COLO668 (cell line): ENCODE measurements at regions not wholly inside any gene's neighbourhood (a gene's known extent, or its start where the extent isn't known, plus 50 kb on each side); places are given as distances from the start of the nearest gene placed in this dataset.
"Not testable (repeated sequence)": the region's sequence is repeated elsewhere in the genome, so short reads cannot be mapped to it uniquely, and the experiment has no call there.

Experiments used
- DNase-seq: peaks from one replicate; lab custom pipeline; 2025; ENCODE audit not compliant: unreplicated experiment; lab: John Stamatoyannopoulos, UW

- no peak for DNase-seq
Measured at GRCh38 chr3:106338582-106339214, 469.9 kb upstream of the CBLB start.

DNA sequence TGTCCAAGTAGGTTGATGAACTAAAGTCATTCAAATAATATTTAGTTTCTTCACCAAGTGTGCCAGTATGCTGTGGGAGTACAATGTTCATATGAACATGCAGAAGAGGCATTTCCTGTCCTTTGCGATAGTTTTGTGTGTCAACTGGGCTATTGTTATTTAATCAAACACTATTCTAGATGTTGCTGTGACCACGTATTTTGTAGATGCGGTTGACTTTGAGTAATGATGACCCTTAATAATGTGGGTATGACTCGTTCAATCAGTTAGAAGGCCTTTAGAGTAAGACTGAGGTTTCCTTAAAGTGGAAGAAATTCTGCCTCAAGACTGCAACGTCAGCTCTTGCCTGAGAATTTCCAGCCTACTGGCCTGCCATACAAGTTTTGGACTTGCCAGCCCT, 470.7 kb upstream of the CBLB start:
- no peak for DNase-seq

- DNase-seq, result no peak
Measured at GRCh38 chr3:106341087-106341486, 472.3 kb upstream of the CBLB start.

GRCh38 chr3:106341586-106342162, 472.9 kb upstream of the CBLB start:
- DNase-seq, result no peak

DNA sequence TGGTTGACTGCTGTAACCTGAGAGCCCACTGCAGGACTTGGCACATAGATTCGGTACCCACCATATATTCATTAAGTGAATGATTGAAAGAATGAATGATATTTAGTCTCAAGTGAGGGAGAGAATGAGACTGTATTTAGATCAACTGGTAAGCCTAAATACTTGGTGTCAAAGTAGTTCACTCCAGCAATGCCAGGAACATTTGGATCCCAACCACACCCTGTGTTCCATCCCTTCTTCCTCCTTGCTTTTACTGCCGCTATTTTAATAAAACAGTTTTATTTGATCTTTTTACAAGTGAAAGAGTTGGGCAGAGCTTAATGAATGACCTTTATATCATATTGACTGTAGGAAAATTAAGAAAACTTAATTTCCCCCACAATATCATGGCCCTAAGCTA, 473.6 kb upstream of the CBLB start:
- no peak for DNase-seq

- DNase-seq, result no peak
Measured at GRCh38 chr3:106343811-106344210, 475.0 kb upstream of the CBLB start.

- DNase-seq, result no peak
Measured at GRCh38 chr3:106345353-106346027, 476.7 kb upstream of the CBLB start.

DNA sequence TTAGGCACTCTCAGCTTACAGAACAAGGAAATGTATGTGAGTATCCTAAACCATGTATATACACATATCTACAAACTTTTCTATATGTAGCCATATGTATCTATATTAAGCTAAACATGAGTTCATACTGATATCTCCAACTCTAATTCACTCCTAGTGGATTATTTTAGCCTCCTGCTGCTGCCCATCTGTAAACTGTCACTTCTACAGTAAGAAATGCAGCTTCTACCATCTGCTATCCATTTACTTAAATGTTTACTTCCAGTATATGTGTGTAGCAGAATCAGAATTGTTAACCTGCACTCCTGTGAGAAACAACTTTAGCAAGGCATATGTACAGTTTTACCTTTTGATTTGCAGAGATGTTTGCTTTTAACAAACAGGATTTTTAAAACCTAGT, 478.5 kb upstream of the CBLB start:
- no peak for DNase-seq

DNA sequence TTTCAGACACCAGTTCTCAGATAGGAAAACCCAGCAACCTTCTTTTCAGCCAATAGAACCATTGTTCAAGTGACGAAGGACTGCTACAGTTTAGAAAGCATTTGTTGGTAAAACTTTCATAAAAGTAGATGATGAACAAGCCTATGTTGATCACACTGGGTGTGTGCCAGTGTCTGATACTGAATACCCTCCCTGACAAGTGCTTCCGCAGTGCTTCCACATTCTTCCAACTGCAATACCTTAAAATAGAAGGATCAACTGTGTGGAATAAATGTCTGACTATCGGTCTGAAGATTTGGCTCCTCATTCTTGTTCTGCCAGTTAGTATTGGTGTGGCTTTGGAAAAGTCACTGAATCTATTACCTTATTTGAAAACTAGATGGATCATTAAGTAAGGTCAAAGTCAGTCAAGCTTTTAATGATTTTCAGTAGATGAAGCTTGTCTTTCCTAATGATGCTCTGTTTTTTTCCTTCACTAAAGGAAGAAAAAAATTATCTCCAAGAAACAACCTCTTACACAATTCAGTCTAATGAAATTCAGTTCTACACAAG, 479.4 kb upstream of the CBLB start:
- no peak for DNase-seq

GRCh38 chr3:106349191-106349881, 480.5 kb upstream of the CBLB start:
- DNase-seq, result no peak

DNA sequence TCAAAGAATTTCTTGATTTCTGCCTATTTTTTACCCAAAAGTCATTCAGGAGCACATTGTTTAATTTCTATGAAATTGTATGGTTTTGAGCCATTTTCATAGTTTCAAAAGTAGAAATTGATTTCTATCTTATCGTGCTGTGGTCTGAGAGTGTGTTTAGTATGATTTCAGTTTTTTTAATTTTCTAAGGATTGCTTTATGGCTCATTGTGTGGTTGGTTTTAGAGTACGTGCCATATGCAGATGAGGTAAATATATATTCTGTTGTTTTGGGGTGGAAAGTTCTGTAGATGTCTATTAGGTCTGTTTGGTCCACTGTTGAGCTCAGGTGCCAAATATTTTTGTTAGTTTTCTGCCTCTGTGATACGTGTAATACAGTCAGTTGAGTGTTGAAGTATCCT, 487.1 kb upstream of the CBLB start:
- DNase-seq, result no peak

- DNase-seq, result no peak
Measured at GRCh38 chr3:106359692-106360091, 490.9 kb upstream of the CBLB start.

GRCh38 chr3:106360901-106361300, 492.1 kb upstream of the CBLB start:
- not testable (repeated sequence) for DNase-seq

- DNase-seq, result no peak
Measured at GRCh38 chr3:106364477-106364876, 495.7 kb upstream of the CBLB start.

- DNase-seq, result no peak
Measured at GRCh38 chr3:106365061-106365691, 496.4 kb upstream of the CBLB start.

DNA sequence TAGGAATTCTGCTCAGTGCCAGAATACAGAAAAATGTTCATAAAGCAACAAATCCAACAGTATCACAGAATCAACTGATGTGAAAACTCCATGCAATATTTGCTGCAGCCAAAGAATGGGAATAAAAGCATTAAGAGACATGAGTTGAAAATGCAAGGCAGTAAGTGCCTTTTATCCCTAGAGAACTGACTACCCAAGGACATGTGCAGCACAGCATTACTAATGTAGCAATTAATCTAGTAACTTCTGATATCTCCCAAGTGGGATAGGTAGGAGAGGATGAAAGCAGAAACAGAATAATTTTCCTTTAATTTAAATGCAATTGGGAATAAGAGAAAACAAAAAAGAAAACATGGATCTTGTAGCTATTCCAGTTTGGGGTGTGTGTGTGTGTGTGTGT, 497.5 kb upstream of the CBLB start:
- DNase-seq, result no peak

DNA sequence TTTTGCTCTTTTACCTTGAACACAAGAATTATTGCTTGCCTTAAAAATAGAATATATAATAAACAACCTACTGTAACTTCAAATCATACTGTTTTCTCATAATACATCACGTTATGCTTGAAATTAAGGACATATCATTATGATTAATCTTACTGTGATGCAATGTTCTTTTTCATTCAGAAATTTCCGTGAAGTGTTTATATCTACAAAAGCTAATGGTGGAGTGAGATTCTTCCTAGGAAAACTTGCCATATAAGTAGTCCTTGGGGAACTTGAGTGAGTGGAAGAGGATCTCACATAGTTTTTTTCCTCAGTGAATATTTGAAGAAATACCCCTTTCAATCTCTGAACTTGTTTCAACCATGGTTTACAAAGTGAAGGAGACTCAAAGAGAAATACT, 498.7 kb upstream of the CBLB start:
- DNase-seq, result no peak

GRCh38 chr3:106371221-106371970, 502.6 kb upstream of the CBLB start:
- DNase-seq, result no peak

- no peak for DNase-seq
Measured at GRCh38 chr3:106371971-106372805, 503.4 kb upstream of the CBLB start.

DNA sequence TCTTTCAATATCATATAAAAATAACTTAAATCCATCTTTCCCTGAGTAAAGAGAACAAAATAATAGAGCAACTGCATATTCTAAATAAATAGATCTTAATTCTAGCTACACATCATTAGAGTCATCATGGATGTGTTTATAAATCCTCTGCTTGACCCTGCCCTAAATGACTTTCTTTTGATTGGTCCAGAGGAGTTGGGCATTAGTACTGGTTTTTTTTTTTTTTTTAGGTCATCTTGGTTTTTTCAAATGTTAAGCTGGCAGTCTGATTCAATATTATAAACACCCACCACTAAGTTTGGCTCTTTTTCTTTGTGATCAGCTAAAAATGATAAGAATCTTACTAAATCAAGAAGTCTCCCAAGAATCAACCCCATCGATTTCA, 504.0 kb upstream of the CBLB start:
- no peak for DNase-seq
